ENCODE measurements at regions not wholly inside any gene's neighbourhood (a gene's known extent, or its start where the extent isn't known, plus 50 kb on each side); places are given as distances from the start of the nearest gene placed in this dataset.

DNA sequence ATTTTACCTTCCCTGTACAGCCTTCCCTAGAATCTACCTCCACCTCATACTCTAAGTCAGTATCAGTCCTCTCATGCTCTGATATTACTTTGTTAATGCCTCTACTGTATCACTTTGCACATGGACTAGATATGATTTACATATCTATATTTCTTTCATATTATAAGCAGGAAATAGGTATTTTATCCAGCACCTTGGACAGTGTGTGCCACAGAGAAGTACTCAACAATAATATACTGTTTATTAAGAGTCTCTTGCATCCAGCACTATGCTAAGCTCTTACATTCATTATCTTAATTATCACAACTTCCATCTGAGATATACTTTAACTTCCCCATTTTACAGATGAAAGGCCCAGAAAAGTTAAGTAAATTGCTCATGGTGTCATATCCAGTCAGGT is 247.9 kb upstream of the DAB1 start:
- Histone ChIP-seq H2AFZ (ENCODE audit: low read length) (no peak overlapping the region), H3K4me2 (ENCODE audit: insufficient read depth, low read length) (no peak overlapping the region), H3K36me3 (ENCODE audit: insufficient read depth, low read length) (no peaks in the 10 kb centered on the region), H3K4me1 (ENCODE audit: insufficient read depth, low read length) (no peaks in the 10 kb centered on the region), H3K27ac (ENCODE audit: low read depth, low read length) (no peak overlapping the region), H4K20me1 (ENCODE audit: insufficient read depth, low read length) (no peaks in the 10 kb centered on the region), H3K27me3 (ENCODE audit: insufficient read depth, low read length) (no peaks in the 10 kb centered on the region), H3K79me2 (ENCODE audit: insufficient read depth, low read length) (no peaks in the 10 kb centered on the region), H3K4me3 (ENCODE audit: insufficient read depth, low read length) (no peak overlapping the region), H3K9me3 (ENCODE audit: low read depth, low read length) (peaks cover 3% of the 10 kb centered on the region)
- no peak for TF ChIP-seq CTCF (IDR thresholded peaks at IDR 0.05; ENCODE audit: extremely low read depth, low read depth, low read length)
- no peak for DNase-seq (ENCODE audit: insufficient read length, low spot score, missing footprints)

DNA sequence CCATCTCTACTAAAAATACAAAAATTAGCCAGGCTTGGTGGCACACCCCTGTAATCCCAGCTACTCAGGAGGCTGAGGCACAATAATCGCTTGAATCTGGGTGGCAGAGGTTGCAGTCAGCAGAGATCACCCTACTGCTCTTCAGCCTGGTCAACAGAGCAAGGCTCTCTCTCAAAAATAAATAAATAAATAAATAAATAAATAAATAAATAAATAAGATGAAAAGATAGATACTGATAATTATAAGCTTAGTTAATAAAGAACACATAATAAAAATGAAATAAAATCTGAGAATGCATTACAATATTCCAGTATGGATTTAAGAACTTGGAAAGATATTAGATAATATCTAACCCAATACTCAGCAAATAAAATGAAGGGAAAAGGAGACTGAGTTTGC is 235.9 kb upstream of the DAB1 start:
- no peak overlapping the region for H2AFZ ChIP-seq (ENCODE audit: low read length)
- H3K79me2 ChIP-seq (ENCODE audit: insufficient read depth, low read length), result no peaks in the 10 kb centered on the region
- TF ChIP-seq CTCF (IDR thresholded peaks at IDR 0.05; ENCODE audit: extremely low read depth, low read depth, low read length), result no peak
- H3K9me3 ChIP-seq (ENCODE audit: low read depth, low read length), result no peaks in the 10 kb centered on the region
- H3K4me2 ChIP-seq (ENCODE audit: insufficient read depth, low read length), result no peak overlapping the region
- no peak overlapping the region for H3K4me3 ChIP-seq (ENCODE audit: insufficient read depth, low read length)
- no peak for DNase-seq (ENCODE audit: insufficient read length, low spot score, missing footprints)
- no peaks in the 10 kb centered on the region for H3K36me3 ChIP-seq (ENCODE audit: insufficient read depth, low read length)
- no peaks in the 10 kb centered on the region for H3K27me3 ChIP-seq (ENCODE audit: insufficient read depth, low read length)
- no peak overlapping the region for H3K27ac ChIP-seq (ENCODE audit: low read depth, low read length)
- no peaks in the 10 kb centered on the region for H3K4me1 ChIP-seq (ENCODE audit: insufficient read depth, low read length)
- no peaks in the 10 kb centered on the region for H4K20me1 ChIP-seq (ENCODE audit: insufficient read depth, low read length)

DNA sequence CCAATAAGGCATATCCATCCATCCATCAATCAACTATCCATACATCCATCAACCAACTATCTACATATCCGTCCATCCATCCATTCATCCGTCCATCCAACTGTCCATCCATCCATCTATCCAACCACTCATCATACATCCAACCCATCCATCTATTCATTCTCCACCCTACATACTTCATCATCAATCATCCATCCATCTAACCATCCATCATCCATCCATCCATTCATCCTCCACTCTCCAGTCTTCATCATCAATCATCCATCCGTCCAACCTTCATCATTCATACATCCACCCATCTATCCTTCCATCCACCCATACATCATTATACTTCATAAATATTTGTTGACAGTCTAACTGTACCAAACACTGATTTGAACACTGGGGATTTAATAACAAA is 231.3 kb upstream of the DAB1 start:
- Histone ChIP-seq H3K79me2 (ENCODE audit: insufficient read depth, low read length) (no peaks in the 10 kb centered on the region), H3K9me3 (ENCODE audit: low read depth, low read length) (no peaks in the 10 kb centered on the region), H3K36me3 (ENCODE audit: insufficient read depth, low read length) (no peaks in the 10 kb centered on the region), H2AFZ (ENCODE audit: low read length) (no peak overlapping the region), H4K20me1 (ENCODE audit: insufficient read depth, low read length) (no peaks in the 10 kb centered on the region), H3K4me1 (ENCODE audit: insufficient read depth, low read length) (no peaks in the 10 kb centered on the region), H3K27ac (ENCODE audit: low read depth, low read length) (no peak overlapping the region), H3K4me3 (ENCODE audit: insufficient read depth, low read length) (no peak overlapping the region), H3K27me3 (ENCODE audit: insufficient read depth, low read length) (no peaks in the 10 kb centered on the region), H3K4me2 (ENCODE audit: insufficient read depth, low read length) (no peak overlapping the region)
- no peak for TF ChIP-seq CTCF (IDR thresholded peaks at IDR 0.05; ENCODE audit: extremely low read depth, low read depth, low read length)
- DNase-seq (ENCODE audit: insufficient read length, low spot score, missing footprints), result no peak

DNA sequence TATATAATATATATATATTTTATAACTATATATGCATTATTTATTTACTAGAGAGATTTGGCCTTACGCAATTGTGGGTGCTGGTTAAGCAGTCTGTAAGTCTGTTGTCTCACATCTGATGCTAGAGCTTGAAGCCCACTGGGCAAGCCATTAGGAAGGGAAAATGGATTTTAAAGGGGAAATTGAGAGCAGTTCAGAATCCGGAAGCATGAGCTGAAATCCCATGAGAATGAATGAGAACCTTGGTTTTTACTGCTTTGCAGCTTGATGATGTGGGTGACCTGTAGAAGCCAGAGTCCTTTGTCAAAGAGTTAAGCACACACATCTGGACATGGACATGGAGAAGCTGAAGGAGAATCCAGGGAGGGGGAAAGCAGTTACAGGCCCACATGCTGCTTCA is 220.8 kb upstream of the DAB1 start:
- Histone ChIP-seq H3K4me2 (ENCODE audit: insufficient read depth, low read length) (no peak overlapping the region), H3K4me1 (ENCODE audit: insufficient read depth, low read length) (no peaks in the 10 kb centered on the region), H4K20me1 (ENCODE audit: insufficient read depth, low read length) (no peaks in the 10 kb centered on the region), H3K27me3 (ENCODE audit: insufficient read depth, low read length) (no peaks in the 10 kb centered on the region), H3K9me3 (ENCODE audit: low read depth, low read length) (peaks cover 2% of the 10 kb centered on the region), H3K36me3 (ENCODE audit: insufficient read depth, low read length) (no peaks in the 10 kb centered on the region), H3K4me3 (ENCODE audit: insufficient read depth, low read length) (no peak overlapping the region), H3K79me2 (ENCODE audit: insufficient read depth, low read length) (no peaks in the 10 kb centered on the region), H2AFZ (ENCODE audit: low read length) (no peak overlapping the region), H3K27ac (ENCODE audit: low read depth, low read length) (no peak overlapping the region)
- DNase-seq (ENCODE audit: insufficient read length, low spot score, missing footprints), result no peak
- no peak for TF ChIP-seq CTCF (IDR thresholded peaks at IDR 0.05; ENCODE audit: extremely low read depth, low read depth, low read length)
